A172 (cell line): ENCODE measurements at regions not wholly inside any gene's neighbourhood (a gene's known extent, or its start where the extent isn't known, plus 50 kb on each side); places are given as distances from the start of the nearest gene placed in this dataset.
A peak's percentile ranks its signal among the peaks of the same experiment; 100 is the strongest.
"Not testable (repeated sequence)": the region's sequence is repeated elsewhere in the genome, so short reads cannot be mapped to it uniquely, and the experiment has no call there.

Experiments used
- DNase-seq: peaks from one replicate; pipeline ENCODE4 v3.0.0-alpha.2; 2015; ENCODE audit warnings: low spot score

GRCh38 chr20:47985092-47985850, 200.0 kb upstream of the SULF2 start:
- DNase-seq: peak; percentile 72

GRCh38 chr20:47984437-47984836, 199.2 kb upstream of the SULF2 start:
- no peak for DNase-seq

- not testable (repeated sequence) for DNase-seq
Observed at GRCh38 chr20:47983642-47984041, 198.4 kb upstream of the SULF2 start.

GRCh38 chr20:47982574-47983360, 197.5 kb upstream of the SULF2 start:
- peak; percentile 19 for DNase-seq

- no peak for DNase-seq
Observed at GRCh38 chr20:47981222-47981621, 195.9 kb upstream of the SULF2 start.

- no peak for DNase-seq
Observed at GRCh38 chr20:47980336-47981177, 195.3 kb upstream of the SULF2 start.

GRCh38 chr20:47979361-47980095, 194.2 kb upstream of the SULF2 start:
- DNase-seq: not testable (repeated sequence)

- DNase-seq: not testable (repeated sequence)
Observed at GRCh38 chr20:47978428-47979120, 193.3 kb upstream of the SULF2 start.

- DNase-seq: not testable (repeated sequence)
Observed at GRCh38 chr20:47977789-47978252, 192.5 kb upstream of the SULF2 start.

- DNase-seq: not testable (repeated sequence)
Observed at GRCh38 chr20:47977017-47977788, 191.9 kb upstream of the SULF2 start.

GRCh38 chr20:47974234-47974878, 189.1 kb upstream of the SULF2 start:
- no peak for DNase-seq

- DNase-seq: no peak
Observed at GRCh38 chr20:47973519-47974233, 188.4 kb upstream of the SULF2 start.

GRCh38 chr20:47972916-47973309, 187.6 kb upstream of the SULF2 start:
- DNase-seq: no peak

GRCh38 chr20:47972297-47972915, 187.1 kb upstream of the SULF2 start:
- not testable (repeated sequence) for DNase-seq

GRCh38 chr20:47971058-47971791, 185.9 kb upstream of the SULF2 start:
- DNase-seq: no peak

- DNase-seq: peak; percentile 54
Observed at GRCh38 chr20:47970282-47970903, 185.1 kb upstream of the SULF2 start.

- no peak for DNase-seq
Observed at GRCh38 chr20:47969426-47969825, 184.1 kb upstream of the SULF2 start.
